K562 (cell line): ENCODE measurements at regions not wholly inside any gene's neighbourhood (a gene's known extent, or its start where the extent isn't known, plus 50 kb on each side); places are given as distances from the start of the nearest gene placed in this dataset.

Source experiments
- ATAC-seq: fragments of 200-7000 bp; cut with Tn5 transposase; 3 replicates; pipeline ENCODE4 v1.9.1; 2020; ENCODE audit warnings: moderate library complexity
- BruUV-seq: library from RNA; stranded (reverse); fragments of 400-500 nt; replicated peaks from 2 replicates; lab custom pipeline; 2021; lab: Mats Ljungman, UMichigan
- CTCF ChIA-PET: fragments of 300-600 bp; formaldehyde crosslinking; extraction: SDS; loops from one replicate; lab custom pipeline; 2021; ENCODE audit warnings: low intra/inter-chr PET ratio; lab: Yijun Ruan, JAX
- POLR2A ChIA-PET: fragments of 300-600, 350-650 bp; sonication (Branson Sonifier 250); formaldehyde crosslinking; extraction: SDS; loops from one replicate; lab custom pipeline; 2021; ENCODE audit warnings: antibody characterized with exemption, inconsistent platforms; lab: Yijun Ruan, JAX
- DNase-seq, 4 experiments: peaks; one replicate each; pipeline versions ENCODE4 v3.0.0 to v3.0.0-alpha.2; 2011 to 2018; ENCODE audit warnings: low spot score in 3 of 4, mixed read lengths in 3 of 4; ENCODE audit errors: extremely low read depth in 1 of 4
- FAIRE-seq: peaks from 2 replicates; lab custom pipeline; 2011; peaks lifted over from hg19 to GRCh38; lab: Jason Lieb, UNC
- H2AFZ ChIP-seq: 2 replicates; pipeline ENCODE4 v1.6.0; 2011; ENCODE audit warnings: low read depth, low read length, control low read depth, inconsistent platforms
- H3K27ac ChIP-seq: fragments of 200-600 bp; 3 replicates; pipeline ENCODE4 v1.8.0; 2011; ENCODE audit warnings: low read depth, mild to moderate bottlenecking, control low read depth, inconsistent platforms, low read length, moderate library complexity, mixed read lengths; ENCODE audit errors: extremely low read depth
- H3K27me3 ChIP-seq, 2 experiments: fragments of 300-600 bp in 1 of 2; 2 replicates in 1 of 2; 3 replicates in 1 of 2; pipeline versions ENCODE4 v1.6.0 to v1.8.0; 2011; ENCODE audit warnings: inconsistent platforms in 2 of 2, low read length in 2 of 2, mild to moderate bottlenecking in 1 of 2, mixed read lengths in 1 of 2, moderate library complexity in 1 of 2; ENCODE audit not compliant: control insufficient read depth in 2 of 2, insufficient read depth in 2 of 2
- H3K36me3 ChIP-seq: fragments of 300-600 bp; 3 replicates; pipeline ENCODE4 v1.8.0; 2011; ENCODE audit warnings: mild to moderate bottlenecking, low read length, inconsistent platforms; ENCODE audit not compliant: control insufficient read depth, insufficient read depth
- H3K4me1 ChIP-seq, 2 experiments: fragments of 200-600 bp in 1 of 2; replicated peaks in 1 of 2; 2 replicates in 1 of 2; 3 replicates in 1 of 2; pipeline versions ENCODE4 v1.5.1 to v1.8.0; 2011; ENCODE audit warnings: inconsistent platforms in 2 of 2, low read length in 2 of 2, mild to moderate bottlenecking in 1 of 2, mixed read lengths in 1 of 2, moderate library complexity in 1 of 2; ENCODE audit not compliant: control insufficient read depth in 2 of 2, insufficient read depth in 2 of 2
- H3K4me2 ChIP-seq: 2 replicates; pipeline ENCODE4 v1.6.1; 2011; ENCODE audit warnings: low read length, control low read depth, inconsistent platforms, mixed read lengths; ENCODE audit not compliant: insufficient read depth
- H3K4me3 ChIP-seq: fragments of 200-600 bp; sonication (generic), shearing (Covaris generic); 2 replicates; pipeline ENCODE4 v1.5.1; 2016; ENCODE audit warnings: control low read depth, inconsistent platforms
- H3K79me2 ChIP-seq: fragments of 200-600 bp; 3 replicates; pipeline ENCODE4 v1.8.0; 2011; ENCODE audit warnings: low read length, inconsistent platforms; ENCODE audit not compliant: control insufficient read depth, insufficient read depth
- H3K9ac ChIP-seq, 2 experiments: 2 replicates each; pipeline versions ENCODE4 v1.6.0 to v1.6.1; 2011; ENCODE audit warnings: low read depth in 2 of 2, low read length in 2 of 2, control low read depth in 1 of 2, inconsistent platforms in 1 of 2, mild to moderate bottlenecking in 1 of 2, mixed read lengths in 1 of 2; ENCODE audit not compliant: insufficient read depth in 1 of 2
- H3K9me1 ChIP-seq: one replicate; pipeline ENCODE4 v1.6.0; 2011; ENCODE audit warnings: inconsistent platforms, mild to moderate bottlenecking, low read length, moderate library complexity; ENCODE audit not compliant: control insufficient read depth, insufficient read depth
- H3K9me3 ChIP-seq: replicated peaks from 2 replicates; pipeline ENCODE4 v1.5.1; 2011; ENCODE audit warnings: low read depth, low read length, inconsistent platforms; ENCODE audit not compliant: control insufficient read depth, insufficient read depth
- H4K20me1 ChIP-seq: replicated peaks from 2 replicates; pipeline ENCODE4 v1.6.1; 2011; ENCODE audit warnings: low read length, inconsistent platforms, mixed read lengths; ENCODE audit not compliant: control insufficient read depth, insufficient read depth
- HOXB6 ChIP-seq: fragments of 250-450 bp; sonication (Bioruptor Pico); IDR thresholded peaks from 2 replicates; pipeline ENCODE4 v1.5.1; 2022; ENCODE audit warnings: mild to moderate bottlenecking, borderline replicate concordance
- JUND ChIP-seq, 2 experiments: IDR thresholded peaks; 2 replicates in 1 of 2; 3 replicates in 1 of 2; pipeline ENCODE4 v1.6.1; 2011; ENCODE audit warnings: borderline replicate concordance in 2 of 2, low read depth in 2 of 2, low read length in 2 of 2, improper control_type of control experiment in 1 of 2, missing biosample characterization in 1 of 2, missing genetic modification characterization in 1 of 2, missing genetic modification reagents in 1 of 2
- MBD2 ChIP-seq: sonication (generic); IDR thresholded peaks from 2 replicates; pipeline ENCODE4 v1.6.1; 2016; ENCODE audit warnings: low read depth, borderline replicate concordance
- PURB ChIP-seq: sonication (generic); formaldehyde crosslinking; IDR thresholded peaks from 2 replicates; pipeline ENCODE4 v1.9.0; 2021; ENCODE audit warnings: low read depth, mild to moderate bottlenecking, missing genetic modification reagents
- RBBP5 ChIP-seq: fragments of 200-600 bp; sonication (generic); IDR thresholded peaks from 2 replicates; pipeline ENCODE4 v1.6.1; 2012; ENCODE audit warnings: borderline replicate concordance, mild to moderate bottlenecking, low read length, control low read depth, inconsistent platforms; ENCODE audit not compliant: insufficient read depth, poor library complexity, severe bottlenecking
- SAFB2 ChIP-seq: fragments of 200-400 bp; formaldehyde crosslinking; IDR thresholded peaks from 2 replicates; pipeline ENCODE4 v1.6.1; 2018; ENCODE audit warnings: borderline replicate concordance, low read length, low read depth, moderate library complexity; ENCODE audit not compliant: severe bottlenecking
- ZNF239 ChIP-seq: fragments of 250-450 bp; sonication (Bioruptor Pico); IDR thresholded peaks from 2 replicates; pipeline ENCODE4 v1.4.0; 2020; ENCODE audit warnings: mild to moderate bottlenecking
- ZNF311 ChIP-seq: fragments of 250-450 bp; sonication (Bioruptor Pico); IDR thresholded peaks from 2 replicates; pipeline ENCODE4 v1.4.0; 2020; ENCODE audit warnings: mild to moderate bottlenecking, moderate library complexity
- ZNF444 ChIP-seq: fragments of 250-450 bp; sonication (Bioruptor Pico); IDR thresholded peaks from 2 replicates; pipeline ENCODE4 v1.4.0; 2020; ENCODE audit warnings: mild to moderate bottlenecking, moderate library complexity
- ZNF583 ChIP-seq: fragments of 250-450 bp; sonication (Bioruptor Pico); IDR thresholded peaks from 2 replicates; pipeline ENCODE4 v1.4.0; 2020
- ZNF696 ChIP-seq: fragments of 250-450 bp; sonication (Bioruptor Pico); conservative IDR thresholded peaks from 2 replicates; pipeline ENCODE4 v1.4.0; 2020; ENCODE audit warnings: mild to moderate bottlenecking, moderate library complexity
- ZNF699 ChIP-seq: fragments of 250-450 bp; sonication (Bioruptor Pico); IDR thresholded peaks from 2 replicates; pipeline ENCODE4 v1.8.0; 2021; ENCODE audit warnings: mild to moderate bottlenecking, moderate library complexity; ENCODE audit not compliant: insufficient replicate concordance
- WGBS: fragments of 100-300 bp; shearing (Covaris generic); methylation state at CpG from one replicate; pipeline ENCODE4 v1.1.6; 2016; ENCODE audit warnings: low coverage, mixed read lengths; ENCODE audit not compliant: insufficient coverage; ENCODE audit errors: missing lambda C conversion rate; 5-methylcytosine and 5-hydroxymethylcytosine counted together
- in situ Hi-C: fragments of 300-500 bp; cut with MboI; formaldehyde crosslinking; loops from 4 replicates; pipeline ENCODE4 v1.15.0; 2018; ENCODE audit warnings: inconsistent platforms, mixed read lengths
- intact Hi-C: fragments of 100-400 bp; cut with micrococcal nuclease; formaldehyde crosslinking; loops from 2 replicates; pipeline ENCODE4 v1.14.2; 2022

- in situ Hi-C loops (no loop called here), intact Hi-C loops (no loop called here)
- Histone ChIP-seq H4K20me1 (peaks cover 10% of the 10 kb centered on the region), H3K4me3 (no peak overlapping the region), H3K27ac (no peak overlapping the region), H3K9ac (no peak overlapping the region), H3K27me3 (peaks cover 21 to 44% of the 10 kb centered on the region in 2 experiments; a peak in 4 of 5 replicates), H3K36me3 (no peaks in the 10 kb centered on the region), H3K4me1 (no peaks in the 10 kb centered on the region), H3K9me1 (peaks cover 1% of the 10 kb centered on the region), H3K4me2 (no peak overlapping the region), H3K79me2 (no peaks in the 10 kb centered on the region), H3K9me3 (no peaks in the 10 kb centered on the region), H2AFZ (no peak overlapping the region)
- ChIA-PET POLR2A (interaction anchor here (0.7 to 1.6 kb wide), 3 partner anchors 12 to 459 kb away, joined by 3 to 7 read pairs (median 3); no protein-coding TSS in a partner anchor), CTCF (no interaction called here)
- BruUV-seq: no TSS peak
- FAIRE-seq: no peak
- no peak for TF ChIP-seq ZNF239 (CRISPR knock-in tag)
- TF ChIP-seq PURB (CRISPR knock-in tag): no peak
- no peak for TF ChIP-seq ZNF696
- TF ChIP-seq RBBP5: no peak
- no peak for TF ChIP-seq HOXB6
- TF ChIP-seq ZNF311 (CRISPR knock-in tag): no peak
- TF ChIP-seq MBD2: no peak
- TF ChIP-seq ZNF583: no peak
- no peak for TF ChIP-seq ZNF699 (CRISPR knock-in tag)
- TF ChIP-seq ZNF444 (CRISPR knock-in tag): no peak
- no peak for TF ChIP-seq SAFB2
- TF ChIP-seq JUND (IDR thresholded peaks at IDR 0.05; ENCODE audit: borderline replicate concordance, low read depth, low read length): no peak
- TF ChIP-seq JUND (tag; IDR thresholded peaks at IDR 0.05; ENCODE audit: borderline replicate concordance, low read depth, low read length): no peak
- no peak for DNase-seq
- 0% methylated on average over 8 of the region's 8 CpGs for WGBS
- no peak for ATAC-seq
These were observed 437.7 kb downstream of the RPS24 start for GRCh38 chr10:78471326-78471722.
